ENCODE measurements at regions not wholly inside any gene's neighbourhood (a gene's known extent, or its start where the extent isn't known, plus 50 kb on each side); places are given as distances from the start of the nearest gene placed in this dataset.

DNA sequence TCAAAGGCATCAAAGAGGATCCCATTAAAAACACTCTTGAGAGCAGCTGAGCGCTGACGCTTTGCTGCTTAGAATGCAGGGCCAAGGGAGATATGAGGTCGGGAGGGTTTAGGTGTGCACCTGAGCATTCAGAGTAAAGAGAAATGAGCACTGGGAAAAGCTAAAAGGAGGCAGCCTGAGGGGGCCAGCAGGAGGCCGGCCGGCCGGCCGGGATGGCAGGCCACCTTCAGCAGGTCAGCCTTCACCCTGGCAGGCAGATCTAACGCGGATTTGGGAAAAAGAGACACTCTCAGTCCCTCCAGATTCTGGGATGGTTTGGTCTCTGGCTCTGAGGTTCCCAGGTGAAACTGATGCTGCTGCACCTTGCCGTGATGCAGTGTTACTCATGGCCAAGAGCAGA is 393.5 kb downstream of the TRIML1 start:
- TF ChIP-seq, protein P1, sequence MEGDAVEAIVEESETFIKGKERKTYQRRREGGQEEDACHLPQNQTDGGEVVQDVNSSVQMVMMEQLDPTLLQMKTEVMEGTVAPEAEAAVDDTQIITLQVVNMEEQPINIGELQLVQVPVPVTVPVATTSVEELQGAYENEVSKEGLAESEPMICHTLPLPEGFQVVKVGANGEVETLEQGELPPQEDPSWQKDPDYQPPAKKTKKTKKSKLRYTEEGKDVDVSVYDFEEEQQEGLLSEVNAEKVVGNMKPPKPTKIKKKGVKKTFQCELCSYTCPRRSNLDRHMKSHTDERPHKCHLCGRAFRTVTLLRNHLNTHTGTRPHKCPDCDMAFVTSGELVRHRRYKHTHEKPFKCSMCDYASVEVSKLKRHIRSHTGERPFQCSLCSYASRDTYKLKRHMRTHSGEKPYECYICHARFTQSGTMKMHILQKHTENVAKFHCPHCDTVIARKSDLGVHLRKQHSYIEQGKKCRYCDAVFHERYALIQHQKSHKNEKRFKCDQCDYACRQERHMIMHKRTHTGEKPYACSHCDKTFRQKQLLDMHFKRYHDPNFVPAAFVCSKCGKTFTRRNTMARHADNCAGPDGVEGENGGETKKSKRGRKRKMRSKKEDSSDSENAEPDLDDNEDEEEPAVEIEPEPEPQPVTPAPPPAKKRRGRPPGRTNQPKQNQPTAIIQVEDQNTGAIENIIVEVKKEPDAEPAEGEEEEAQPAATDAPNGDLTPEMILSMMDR (conservative IDR thresholded peaks at IDR 0.05 in 1 of 2, IDR thresholded peaks at IDR 0.05 in 1 of 2; ENCODE audit: low read depth in 1 of 2, low read length in 2 of 2), result no peak
- TF ChIP-seq EZH2 (IDR thresholded peaks at IDR 0.05; ENCODE audit: low read length, missing control alignments), result no peak
- H3K27ac ChIP-seq (ENCODE audit: insufficient read depth, low read length), result no peak overlapping the region
- no peak overlapping the region for H3K4me2 ChIP-seq (ENCODE audit: extremely low read depth, insufficient read depth, low read length)

DNA sequence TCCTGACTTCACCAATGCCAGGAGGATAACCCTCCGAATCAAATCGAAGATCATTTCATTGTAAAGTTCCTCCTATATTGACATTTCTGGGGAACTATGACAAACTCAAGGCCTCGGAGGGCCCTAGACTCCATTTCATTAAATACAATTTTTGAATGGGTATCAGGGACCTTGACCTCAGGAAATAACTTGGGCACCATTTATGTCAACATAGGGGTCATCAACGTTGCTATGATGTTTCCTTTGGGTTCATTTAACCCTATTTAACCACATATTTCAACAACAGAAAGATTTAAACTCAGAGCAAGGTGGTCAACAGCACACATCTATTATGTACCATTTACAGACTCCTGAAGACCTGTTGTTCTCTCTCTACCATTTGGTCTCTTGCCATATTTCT is 395.1 kb downstream of the TRIML1 start:
- Histone ChIP-seq H3K79me2 (ENCODE audit: control insufficient read depth, insufficient read depth, low read length) (no peaks in the 10 kb centered on the region), H3K4me1 (ENCODE audit: control insufficient read depth, extremely low read depth, insufficient read depth, low read length) (no peaks in the 10 kb centered on the region), H3K36me3 (ENCODE audit: control insufficient read depth, insufficient read depth, low read length) (no peaks in the 10 kb centered on the region), H2AFZ (ENCODE audit: low read length) (no peak overlapping the region), H3K27me3 (ENCODE audit: control insufficient read depth, insufficient read depth, low read length) (no peaks in the 10 kb centered on the region), H3K4me2 (ENCODE audit: extremely low read depth, insufficient read depth, low read length) (no peak overlapping the region), H3K4me3 (replicated peaks in 1 of 4; ENCODE audit: control extremely low read depth in 1 of 4, insufficient read depth in 1 of 4, low read depth in 3 of 4, low read length in 4 of 4) (no peak overlapping the region), H3K27ac (ENCODE audit: insufficient read depth, low read length) (no peak overlapping the region), H4K20me1 (ENCODE audit: control insufficient read depth, extremely low read depth, insufficient read depth, low read length) (no peaks in the 10 kb centered on the region), H3K9ac (ENCODE audit: insufficient read depth, low read length) (no peak overlapping the region), H3K9me3 (ENCODE audit: control insufficient read depth, insufficient read depth, low read depth, low read length) (no peaks in the 10 kb centered on the region)
- DNase-seq (ENCODE audit: low read depth in 2 of 2), result no peak
- TF ChIP-seq, protein P1 (conservative IDR thresholded peaks at IDR 0.05 in 1 of 2, IDR thresholded peaks at IDR 0.05 in 1 of 2; ENCODE audit: low read depth in 1 of 2, low read length in 2 of 2), result no peak
- no peak for TF ChIP-seq EZH2 (IDR thresholded peaks at IDR 0.05; ENCODE audit: low read length, missing control alignments)

More for the DNA sequence above, 393.5 kb downstream of the TRIML1 start:
- no peaks in the 10 kb centered on the region for H3K79me2 ChIP-seq (ENCODE audit: control insufficient read depth, insufficient read depth, low read length)
- no peak overlapping the region for H3K9ac ChIP-seq (ENCODE audit: insufficient read depth, low read length)
- H3K9me3 ChIP-seq (ENCODE audit: control insufficient read depth, insufficient read depth, low read depth, low read length), result no peaks in the 10 kb centered on the region
- no peaks in the 10 kb centered on the region for H3K4me1 ChIP-seq (ENCODE audit: control insufficient read depth, extremely low read depth, insufficient read depth, low read length)
- no peaks in the 10 kb centered on the region for H4K20me1 ChIP-seq (ENCODE audit: control insufficient read depth, extremely low read depth, insufficient read depth, low read length)
- no peak overlapping the region for H3K4me3 ChIP-seq (replicated peaks in 1 of 4; ENCODE audit: control extremely low read depth in 1 of 4, insufficient read depth in 1 of 4, low read depth in 3 of 4, low read length in 4 of 4)
- DNase-seq (ENCODE audit: low read depth in 2 of 2), result no peak
- H3K27me3 ChIP-seq (ENCODE audit: control insufficient read depth, insufficient read depth, low read length), result no peaks in the 10 kb centered on the region
- H3K36me3 ChIP-seq (ENCODE audit: control insufficient read depth, insufficient read depth, low read length), result no peaks in the 10 kb centered on the region
- no peak overlapping the region for H2AFZ ChIP-seq (ENCODE audit: low read length)

DNA sequence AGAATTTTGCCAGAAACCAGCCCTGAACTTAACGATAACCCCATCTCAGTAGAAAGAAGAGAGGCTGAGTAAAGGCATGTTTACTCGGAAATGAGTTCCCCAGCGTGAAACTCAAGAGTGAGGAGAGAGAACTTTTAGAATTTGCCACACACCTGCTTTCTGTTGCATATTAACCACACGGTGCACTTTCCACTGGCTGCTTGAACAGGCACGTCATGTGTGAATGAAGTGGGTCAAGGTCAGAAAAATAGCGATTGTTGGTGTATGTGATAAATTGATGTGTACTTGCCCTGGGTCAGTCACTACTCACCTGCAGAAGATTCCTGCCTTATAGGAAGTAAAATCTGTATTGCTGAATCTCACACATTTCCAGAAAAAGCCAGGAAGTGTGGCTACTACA is 395.7 kb downstream of the TRIML1 start:
- no peaks in the 10 kb centered on the region for H3K4me1 ChIP-seq (ENCODE audit: control insufficient read depth, extremely low read depth, insufficient read depth, low read length)
- no peak overlapping the region for H3K4me2 ChIP-seq (ENCODE audit: extremely low read depth, insufficient read depth, low read length)
- no peak overlapping the region for H3K4me3 ChIP-seq (replicated peaks in 1 of 4; ENCODE audit: control extremely low read depth in 1 of 4, insufficient read depth in 1 of 4, low read depth in 3 of 4, low read length in 4 of 4)
- no peaks in the 10 kb centered on the region for H4K20me1 ChIP-seq (ENCODE audit: control insufficient read depth, extremely low read depth, insufficient read depth, low read length)
- no peaks in the 10 kb centered on the region for H3K27me3 ChIP-seq (ENCODE audit: control insufficient read depth, insufficient read depth, low read length)
- H2AFZ ChIP-seq (ENCODE audit: low read length), result no peak overlapping the region
- no peak overlapping the region for H3K27ac ChIP-seq (ENCODE audit: insufficient read depth, low read length)
- H3K9ac ChIP-seq (ENCODE audit: insufficient read depth, low read length), result no peak overlapping the region
- H3K36me3 ChIP-seq (ENCODE audit: control insufficient read depth, insufficient read depth, low read length), result no peaks in the 10 kb centered on the region
- no peak for TF ChIP-seq EZH2 (IDR thresholded peaks at IDR 0.05; ENCODE audit: low read length, missing control alignments)
- TF ChIP-seq, protein P1 (conservative IDR thresholded peaks at IDR 0.05 in 1 of 2, IDR thresholded peaks at IDR 0.05 in 1 of 2; ENCODE audit: low read depth in 1 of 2, low read length in 2 of 2), result no peak
- no peaks in the 10 kb centered on the region for H3K9me3 ChIP-seq (ENCODE audit: control insufficient read depth, insufficient read depth, low read depth, low read length)
- DNase-seq (ENCODE audit: low read depth in 2 of 2), result no peak
- H3K79me2 ChIP-seq (ENCODE audit: control insufficient read depth, insufficient read depth, low read length), result no peaks in the 10 kb centered on the region

Measured in fibroblast of lung (primary cell).